ENCODE measurements at regions not wholly inside any gene's neighbourhood (a gene's known extent, or its start where the extent isn't known, plus 50 kb on each side); places are given as distances from the start of the nearest gene placed in this dataset.

- TF ChIP-seq POLR2A (IDR thresholded peaks at IDR 0.05) (no peak), CTCF (IDR thresholded peaks at IDR 0.05 in 4 of 5, conservative IDR thresholded peaks at IDR 0.05 in 1 of 5) (no peak)
Measured at GRCh38 chr5:43837091-43837490, 234.1 kb downstream of the NNT start.

All from gastrocnemius medialis (tissue), 4 donors.